ENCODE measurements at regions not wholly inside any gene's neighbourhood (a gene's known extent, or its start where the extent isn't known, plus 50 kb on each side); places are given as distances from the start of the nearest gene placed in this dataset.

GRCh38 chr12:83257726-83258125 is 571.0 kb downstream of the TMTC2 start:
- TF ChIP-seq ZC3H10 (CRISPR knock-in tag; IDR thresholded peaks at IDR 0.05), result no peak
- no peak for TF ChIP-seq GLIS3 (CRISPR knock-in tag; IDR thresholded peaks at IDR 0.05)
- TF ChIP-seq RARB (CRISPR knock-in tag; IDR thresholded peaks at IDR 0.05), result no peak
- TF ChIP-seq TCF4 (CRISPR knock-in tag; IDR thresholded peaks at IDR 0.05; ENCODE audit: borderline replicate concordance), result no peak
- TF ChIP-seq ZNF8 (CRISPR knock-in tag; IDR thresholded peaks at IDR 0.05), result no peak
- no peak for TF ChIP-seq TSHZ2 (CRISPR knock-in tag; IDR thresholded peaks at IDR 0.05)
- no peak for TF ChIP-seq CREB5 (CRISPR knock-in tag; IDR thresholded peaks at IDR 0.05; ENCODE audit: low read depth)
- no peak for TF ChIP-seq ZFP3 (CRISPR knock-in tag; IDR thresholded peaks at IDR 0.05)
- no peak for TF ChIP-seq BACH2 (CRISPR knock-in tag; IDR thresholded peaks at IDR 0.05; ENCODE audit: borderline replicate concordance)
- no peak for TF ChIP-seq OSR1 (CRISPR knock-in tag; IDR thresholded peaks at IDR 0.05)
- TF ChIP-seq ISL1 (CRISPR knock-in tag; IDR thresholded peaks at IDR 0.05), result no peak
- no peak for TF ChIP-seq ARNTL (CRISPR knock-in tag; IDR thresholded peaks at IDR 0.05; ENCODE audit: borderline replicate concordance, low read depth)
- no peak for TF ChIP-seq CSRNP3 (CRISPR knock-in tag; IDR thresholded peaks at IDR 0.05)
- no peak for TF ChIP-seq PPARA (CRISPR knock-in tag; IDR thresholded peaks at IDR 0.05; ENCODE audit: borderline replicate concordance)
- TF ChIP-seq ZFP30 (CRISPR knock-in tag; IDR thresholded peaks at IDR 0.05), result no peak
- TF ChIP-seq PATZ1 (CRISPR knock-in tag; IDR thresholded peaks at IDR 0.05; ENCODE audit: borderline replicate concordance), result no peak
- no peak for TF ChIP-seq TOX (CRISPR knock-in tag; IDR thresholded peaks at IDR 0.05; ENCODE audit: borderline replicate concordance)
- no peak for TF ChIP-seq ESRRG (CRISPR knock-in tag; IDR thresholded peaks at IDR 0.05)
- TF ChIP-seq ZNF565 (CRISPR knock-in tag; conservative IDR thresholded peaks at IDR 0.05; ENCODE audit: low read depth), result no peak
- ATAC-seq, result no peak

GRCh38 chr12:83256562-83256961 is 569.9 kb downstream of the TMTC2 start:
- TF ChIP-seq OSR1 (CRISPR knock-in tag; IDR thresholded peaks at IDR 0.05), result no peak
- no peak for TF ChIP-seq ZNF70 (CRISPR knock-in tag; IDR thresholded peaks at IDR 0.05)
- TF ChIP-seq PATZ1 (CRISPR knock-in tag; IDR thresholded peaks at IDR 0.05; ENCODE audit: borderline replicate concordance), result no peak
- TF ChIP-seq ZNF565 (CRISPR knock-in tag; conservative IDR thresholded peaks at IDR 0.05; ENCODE audit: low read depth), result no peak
- no peak for TF ChIP-seq CSRNP3 (CRISPR knock-in tag; IDR thresholded peaks at IDR 0.05)
- TF ChIP-seq GLIS3 (CRISPR knock-in tag; IDR thresholded peaks at IDR 0.05), result no peak
- no peak for TF ChIP-seq POU6F1 (CRISPR knock-in tag; IDR thresholded peaks at IDR 0.05; ENCODE audit: borderline replicate concordance, low read depth)
- TF ChIP-seq CSDC2 (CRISPR knock-in tag; IDR thresholded peaks at IDR 0.05), result no peak
- no peak for TF ChIP-seq ESRRG (CRISPR knock-in tag; IDR thresholded peaks at IDR 0.05)
- no peak for TF ChIP-seq ZC3H10 (CRISPR knock-in tag; IDR thresholded peaks at IDR 0.05)
- no peak for TF ChIP-seq ZFP3 (CRISPR knock-in tag; IDR thresholded peaks at IDR 0.05)
- TF ChIP-seq BACH2 (CRISPR knock-in tag; IDR thresholded peaks at IDR 0.05; ENCODE audit: borderline replicate concordance), result no peak
- no peak for ATAC-seq

All from SK-N-SH treated with all-trans-retinoic acid at 6 μM for 48 hours (cell line).